PC-3 (cell line): ENCODE measurements at regions not wholly inside any gene's neighbourhood (a gene's known extent, or its start where the extent isn't known, plus 50 kb on each side); places are given as distances from the start of the nearest gene placed in this dataset.

Experiments used
- ATAC-seq: fragments of 200-7000 bp; cut with Tn5 transposase; 2 replicates; pipeline ENCODE4 v1.9.1; 2020; ENCODE audit warnings: mild to moderate bottlenecking, moderate library complexity
- BruUV-seq: library from RNA; stranded (reverse); fragments of 400-500 nt; replicated peaks from 2 replicates; lab custom pipeline; 2021; lab: Mats Ljungman, UMichigan
- CTCF ChIA-PET: fragments of 300-600 bp; sonication (Branson Sonifier 250); formaldehyde crosslinking; loops from one replicate; lab custom pipeline; 2022; ENCODE audit warnings: antibody characterized with exemption; lab: Charles Lee
- POLR2A ChIA-PET: fragments of 300-600 bp; sonication (Branson Sonifier 250); formaldehyde crosslinking; loops from one replicate; lab custom pipeline; 2022; ENCODE audit warnings: antibody characterized with exemption; ENCODE audit not compliant: unreplicated experiment; lab: Charles Lee
- DNase-seq: peaks from one replicate; pipeline ENCODE4 v3.0.0-alpha.2; 2015
- H2AFZ ChIP-seq: fragments of 300-600 bp; sonication (generic); 2 replicates; pipeline ENCODE4 v1.6.0; 2016; ENCODE audit warnings: antibody characterized with exemption, low read length
- H3F3A ChIP-seq: fragments of 300-600 bp; sonication (generic); one replicate; pipeline ENCODE4 v1.6.0; 2017; ENCODE audit warnings: antibody characterized with exemption, low read length, control low read depth, mild to moderate bottlenecking; ENCODE audit not compliant: unreplicated experiment
- H3K27ac ChIP-seq: fragments of 300-600 bp; sonication (generic); 2 replicates; pipeline ENCODE4 v1.5.1; 2016; ENCODE audit warnings: mild to moderate bottlenecking, low read length
- H3K27me3 ChIP-seq: fragments of 300-600 bp; sonication (generic); 2 replicates; pipeline ENCODE4 v1.6.1; 2016; ENCODE audit warnings: low read length, mixed read lengths
- H3K36me3 ChIP-seq: fragments of 300-600 bp; sonication (generic); 2 replicates; pipeline ENCODE4 v1.6.1; 2016; ENCODE audit warnings: low read depth, mixed run types, low read length, mixed read lengths
- H3K4me1 ChIP-seq: fragments of 300-600 bp; sonication (generic); 2 replicates; pipeline ENCODE4 v1.5.1; 2016; ENCODE audit warnings: low read length; ENCODE audit not compliant: insufficient read depth
- H3K4me2 ChIP-seq: fragments of 300-600 bp; sonication (generic); 2 replicates; pipeline ENCODE4 v1.6.0; 2016; ENCODE audit warnings: low read length
- H3K4me3 ChIP-seq: fragments of 300-600 bp; sonication (generic); 2 replicates; pipeline ENCODE4 v1.5.1; 2016; ENCODE audit warnings: mild to moderate bottlenecking, low read length, mixed read lengths
- H3K79me2 ChIP-seq: fragments of 300-600 bp; sonication (generic); 2 replicates; pipeline ENCODE4 v1.6.1; 2017; ENCODE audit warnings: low read length, mixed read lengths
- H3K9ac ChIP-seq: fragments of 300-600 bp; sonication (generic); 2 replicates; pipeline ENCODE4 v1.6.0; 2016; ENCODE audit warnings: mild to moderate bottlenecking, low read length
- H3K9me2 ChIP-seq: fragments of 300-600 bp; sonication (generic); replicated peaks from 2 replicates; pipeline ENCODE4 v1.6.1; 2016; ENCODE audit warnings: mixed run types, low read length, mixed read lengths
- H3K9me3 ChIP-seq: fragments of 300-600 bp; sonication (generic); 2 replicates; pipeline ENCODE4 v1.6.1; 2016; ENCODE audit warnings: low read length, mixed read lengths
- H4K20me1 ChIP-seq: fragments of 300-600 bp; sonication (generic); 2 replicates; pipeline ENCODE4 v1.6.1; 2016; ENCODE audit warnings: low read length, mixed read lengths
- CTCF ChIP-seq: fragments of 300-600 bp; sonication (generic); conservative IDR thresholded peaks from 2 replicates; pipeline ENCODE4 v1.5.1; 2017; ENCODE audit warnings: antibody characterized with exemption, low read depth, mild to moderate bottlenecking, low read length
- EZH2 ChIP-seq: fragments of 300-600 bp; sonication (generic); IDR thresholded peaks from one replicate; pipeline ENCODE4 v1.6.1; 2017; ENCODE audit warnings: antibody characterized with exemption, mild to moderate bottlenecking, low read length; ENCODE audit not compliant: unreplicated experiment
- EZH2phosphoT487 ChIP-seq: fragments of 300-600 bp; sonication (generic); IDR thresholded peaks from 2 replicates; pipeline ENCODE4 v1.6.1; 2018; ENCODE audit warnings: mild to moderate bottlenecking, antibody characterized with exemption, low read length, borderline replicate concordance
- intact Hi-C: fragments of 100-400 bp; cut with micrococcal nuclease; formaldehyde crosslinking; loops from 2 replicates; pipeline ENCODE4 v1.9.0; 2023

GRCh38 chr20:41978875-41979274, 360.7 kb upstream of the CHD6 start:
- no peak overlapping the region for H2AFZ ChIP-seq
- ATAC-seq (no peak), DNase-seq (no peak)
- H3K79me2 ChIP-seq: no peaks in the 10 kb centered on the region
- no peaks in the 10 kb centered on the region for H4K20me1 ChIP-seq
- CTCF ChIA-PET: no interaction called here
- no peaks in the 10 kb centered on the region for H3K36me3 ChIP-seq
- peaks cover 20% of the 10 kb centered on the region for H3K9me3 ChIP-seq
- H3K27ac ChIP-seq: no peak overlapping the region
- BruUV-seq: no TSS peak
- H3K4me2 ChIP-seq: no peak overlapping the region
- H3K27me3 ChIP-seq: no peaks in the 10 kb centered on the region
- POLR2A ChIA-PET: no interaction called here
- H3K4me3 ChIP-seq: no peak overlapping the region
- TF ChIP-seq CTCF: no peak
- H3K9me2 ChIP-seq: no peaks in the 10 kb centered on the region
- intact Hi-C loops: no loop called here
- no peak overlapping the region for H3K9ac ChIP-seq
- H3K4me1 ChIP-seq: no peaks in the 10 kb centered on the region
- H3F3A ChIP-seq: no peaks in the 10 kb centered on the region

GRCh38 chr20:41978246-41978790, 360.1 kb upstream of the CHD6 start:
- ChIA-PET POLR2A (no interaction called here), CTCF (no interaction called here)
- H3K4me3 ChIP-seq: no peak overlapping the region
- no peak overlapping the region for H3K4me2 ChIP-seq
- intact Hi-C loops: no loop called here
- peaks cover 20% of the 10 kb centered on the region for H3K9me3 ChIP-seq
- no peaks in the 10 kb centered on the region for H3K79me2 ChIP-seq
- H3K27ac ChIP-seq: no peak overlapping the region
- H3K9me2 ChIP-seq: no peaks in the 10 kb centered on the region
- H3K27me3 ChIP-seq: no peaks in the 10 kb centered on the region
- H3K4me1 ChIP-seq: no peaks in the 10 kb centered on the region
- H3K9ac ChIP-seq: no peak overlapping the region
- ATAC-seq (no peak), DNase-seq (no peak)
- no peaks in the 10 kb centered on the region for H3K36me3 ChIP-seq
- H4K20me1 ChIP-seq: no peaks in the 10 kb centered on the region
- no peaks in the 10 kb centered on the region for H3F3A ChIP-seq
- H2AFZ ChIP-seq: no peak overlapping the region
- TF ChIP-seq EZH2phosphoT487: no peak
- no peak for TF ChIP-seq EZH2
- TF ChIP-seq CTCF: no peak
- no TSS peak for BruUV-seq

- Histone ChIP-seq H3K36me3 (no peaks in the 10 kb centered on the region), H3F3A (no peaks in the 10 kb centered on the region), H3K79me2 (no peaks in the 10 kb centered on the region), H3K4me1 (no peaks in the 10 kb centered on the region), H3K4me3 (no peak overlapping the region), H3K27me3 (no peaks in the 10 kb centered on the region), H3K4me2 (no peak overlapping the region), H3K9me2 (no peaks in the 10 kb centered on the region), H3K9me3 (peaks cover 1% of the 10 kb centered on the region; the same call in 1 of the 2 replicates), H2AFZ (no peak overlapping the region), H3K27ac (no peak overlapping the region), H3K9ac (no peak overlapping the region), H4K20me1 (no peaks in the 10 kb centered on the region)
- ChIA-PET CTCF (no interaction called here), POLR2A (no interaction called here)
- intact Hi-C loops: no loop called here
- TF ChIP-seq EZH2 (no peak), CTCF (no peak), EZH2phosphoT487 (no peak)
- ATAC-seq (no peak), DNase-seq (no peak)
- BruUV-seq: no TSS peak
Measured at GRCh38 chr20:41969656-41970055, 351.5 kb upstream of the CHD6 start.
